Vagina (tissue), 2 donors: ENCODE measurements at regions not wholly inside any gene's neighbourhood (a gene's known extent, or its start where the extent isn't known, plus 50 kb on each side); places are given as distances from the start of the nearest gene placed in this dataset.

Experiments used
- DNase-seq, 2 donors: peaks; one replicate each; pipeline ENCODE4 v3.0.0-alpha.2; 2017; ENCODE audit errors: extremely low spot score in 2 of 2
- H3K27ac ChIP-seq: fragments of 200-600 bp; sonication (generic); one replicate; pipeline ENCODE4 v1.5.1; 2019
- H3K27me3 ChIP-seq: fragments of 200-600 bp; sonication (generic); one replicate; pipeline ENCODE4 v1.5.1; 2019
- H3K36me3 ChIP-seq, 2 donors: fragments of 200-600 bp; sonication (generic); one replicate each; pipeline ENCODE4 v1.5.1; 2017 to 2019
- H3K4me1 ChIP-seq: fragments of 200-600 bp; sonication (generic); one replicate; pipeline ENCODE4 v1.5.1; 2019
- H3K4me3 ChIP-seq, 2 donors: fragments of 200-600 bp; sonication (generic); 1 replicate in 1 of 2; 2 replicates in 1 of 2; pipeline ENCODE4 v1.5.1; 2016 to 2019
- H3K9me3 ChIP-seq: fragments of 200-600 bp; sonication (generic); one replicate; pipeline ENCODE4 v1.5.1; 2019
- POLR2A ChIP-seq, 2 donors: fragments of 450-650 bp; IDR thresholded peaks; one replicate each; pipeline ENCODE4 v1.6.1; 2017; ENCODE audit warnings: antibody characterized with exemption in 2 of 2, mild to moderate bottlenecking in 2 of 2, moderate library complexity in 2 of 2
- POLR2AphosphoS5 ChIP-seq, 2 donors: sonication (generic); formaldehyde crosslinking; IDR thresholded peaks; one replicate each; pipeline ENCODE4 v1.9.0; 2017; ENCODE audit warnings: antibody characterized with exemption in 2 of 2, mild to moderate bottlenecking in 2 of 2, low read depth in 1 of 2; ENCODE audit not compliant: insufficient read depth in 1 of 2
- intact Hi-C: fragments of 100-400 bp; cut with DNase I; formaldehyde crosslinking; loops from one replicate; pipeline ENCODE4 v1.15.1; 2023
- TF ChIP-seq, protein P1 (sequence below), 3 experiments: fragments of 450-650 bp in 2 of 3; fragments of 200-600 bp in 1 of 3; sonication (generic) in 1 of 3; IDR thresholded peaks; one replicate each; pipeline ENCODE4 v1.5.1; 2017 to 2019; ENCODE audit warnings: antibody characterized with exemption in 3 of 3, mild to moderate bottlenecking in 2 of 3, moderate library complexity in 2 of 3

DNA sequence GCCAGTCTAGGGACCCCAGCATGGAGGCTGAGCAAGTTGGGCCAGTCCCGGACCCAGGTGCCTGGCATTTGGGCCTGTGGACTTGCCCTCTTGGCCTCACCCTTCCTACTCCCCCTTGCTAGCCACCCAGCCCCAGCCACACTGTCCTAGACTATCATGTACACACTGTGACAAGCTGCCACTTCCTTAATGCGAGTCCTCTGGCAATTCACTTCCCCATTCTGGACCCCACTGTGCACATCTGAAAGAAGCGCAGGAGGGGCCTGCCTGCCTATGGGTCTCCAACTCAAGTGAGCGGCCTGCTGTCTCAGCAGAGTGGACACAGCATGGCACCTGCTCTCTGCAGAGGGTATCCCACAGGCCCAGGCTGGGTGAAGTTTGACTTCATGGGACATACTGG is 68.5 kb upstream of the LMO1 start:
- H3K27me3 ChIP-seq, result no peaks in the 10 kb centered on the region
- H3K27ac ChIP-seq, result no peak overlapping the region
- no peak for DNase-seq
- H3K9me3 ChIP-seq, result no peaks in the 10 kb centered on the region
- no peak overlapping the region for H3K4me3 ChIP-seq
- intact Hi-C loops, result no loop called here
- H3K36me3 ChIP-seq, result no peaks in the 10 kb centered on the region
- no peak for TF ChIP-seq POLR2A (IDR thresholded peaks at IDR 0.05)
- TF ChIP-seq, protein P1, sequence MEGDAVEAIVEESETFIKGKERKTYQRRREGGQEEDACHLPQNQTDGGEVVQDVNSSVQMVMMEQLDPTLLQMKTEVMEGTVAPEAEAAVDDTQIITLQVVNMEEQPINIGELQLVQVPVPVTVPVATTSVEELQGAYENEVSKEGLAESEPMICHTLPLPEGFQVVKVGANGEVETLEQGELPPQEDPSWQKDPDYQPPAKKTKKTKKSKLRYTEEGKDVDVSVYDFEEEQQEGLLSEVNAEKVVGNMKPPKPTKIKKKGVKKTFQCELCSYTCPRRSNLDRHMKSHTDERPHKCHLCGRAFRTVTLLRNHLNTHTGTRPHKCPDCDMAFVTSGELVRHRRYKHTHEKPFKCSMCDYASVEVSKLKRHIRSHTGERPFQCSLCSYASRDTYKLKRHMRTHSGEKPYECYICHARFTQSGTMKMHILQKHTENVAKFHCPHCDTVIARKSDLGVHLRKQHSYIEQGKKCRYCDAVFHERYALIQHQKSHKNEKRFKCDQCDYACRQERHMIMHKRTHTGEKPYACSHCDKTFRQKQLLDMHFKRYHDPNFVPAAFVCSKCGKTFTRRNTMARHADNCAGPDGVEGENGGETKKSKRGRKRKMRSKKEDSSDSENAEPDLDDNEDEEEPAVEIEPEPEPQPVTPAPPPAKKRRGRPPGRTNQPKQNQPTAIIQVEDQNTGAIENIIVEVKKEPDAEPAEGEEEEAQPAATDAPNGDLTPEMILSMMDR (IDR thresholded peaks at IDR 0.05), result no peak
- no peaks in the 10 kb centered on the region for H3K4me1 ChIP-seq

- Histone ChIP-seq H3K27me3 (no peaks in the 10 kb centered on the region), H3K9me3 (no peaks in the 10 kb centered on the region), H3K4me1 (no peaks in the 10 kb centered on the region), H3K36me3 (no peaks in the 10 kb centered on the region), H3K27ac (no peak overlapping the region), H3K4me3 (no peak overlapping the region)
- TF ChIP-seq, protein P1 (IDR thresholded peaks at IDR 0.05), result no peak
- TF ChIP-seq POLR2A (IDR thresholded peaks at IDR 0.05) (no peak), POLR2AphosphoS5 (IDR thresholded peaks at IDR 0.05; ENCODE audit: insufficient read depth in 1 of 2, low read depth in 1 of 2) (no peak)
- DNase-seq, result no peak
- intact Hi-C loops, result no loop called here
Measured at GRCh38 chr11:8331767-8332166, 68.1 kb upstream of the LMO1 start.

DNA sequence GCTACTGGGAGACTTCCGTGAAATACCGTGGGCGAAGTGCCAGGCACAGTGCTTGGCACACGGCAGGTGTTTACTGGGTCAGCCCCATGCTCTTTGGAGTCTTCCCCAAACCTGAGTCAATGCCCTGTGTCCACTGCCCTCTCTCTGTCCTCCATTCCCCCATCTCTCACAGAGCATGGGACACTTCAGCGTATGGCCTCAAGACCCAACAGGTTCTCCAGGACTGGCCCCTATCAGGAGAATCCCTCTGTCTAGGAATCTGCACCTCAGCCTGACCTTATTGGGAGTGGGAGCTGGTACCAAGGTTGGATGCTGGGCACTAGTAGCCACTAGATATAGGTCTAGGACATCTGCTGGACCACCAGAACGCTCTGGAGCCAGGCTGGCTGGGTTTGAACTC is 67.2 kb upstream of the LMO1 start:
- DNase-seq, result no peak
- H3K4me3 ChIP-seq, result no peak overlapping the region
- intact Hi-C loops, result no loop called here
- no peaks in the 10 kb centered on the region for H3K36me3 ChIP-seq
- no peak overlapping the region for H3K27ac ChIP-seq
- no peaks in the 10 kb centered on the region for H3K9me3 ChIP-seq
- no peaks in the 10 kb centered on the region for H3K27me3 ChIP-seq
- no peak for TF ChIP-seq POLR2A (IDR thresholded peaks at IDR 0.05)
- no peak for TF ChIP-seq POLR2AphosphoS5 (IDR thresholded peaks at IDR 0.05; ENCODE audit: insufficient read depth in 1 of 2, low read depth in 1 of 2)
- TF ChIP-seq, protein P1 (IDR thresholded peaks at IDR 0.05), result no peak
- no peaks in the 10 kb centered on the region for H3K4me1 ChIP-seq

DNA sequence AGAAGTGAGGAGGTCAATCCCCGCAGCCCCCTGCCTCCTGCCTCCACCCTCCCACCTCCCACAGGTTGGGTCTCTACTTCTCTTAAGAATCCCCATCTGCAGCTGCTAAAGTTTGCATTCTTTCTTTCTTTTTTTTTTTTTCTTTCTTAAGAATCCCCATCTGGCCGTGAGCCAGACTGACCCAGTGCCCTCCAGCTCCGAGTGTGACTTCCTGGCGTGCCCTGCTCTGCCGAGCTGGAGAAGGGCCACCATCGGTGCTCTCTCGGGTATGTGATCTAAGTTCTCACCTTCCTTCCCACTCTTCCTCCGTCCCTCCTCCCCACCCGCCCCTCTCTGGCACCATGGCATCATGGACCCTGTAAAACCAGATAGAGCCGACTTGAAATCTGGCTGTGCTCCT is 66.7 kb upstream of the LMO1 start:
- intact Hi-C loops, result no loop called here
- DNase-seq, result no peak
- H3K27ac ChIP-seq, result no peak overlapping the region
- H3K27me3 ChIP-seq, result no peaks in the 10 kb centered on the region
- TF ChIP-seq POLR2AphosphoS5 (IDR thresholded peaks at IDR 0.05; ENCODE audit: insufficient read depth in 1 of 2, low read depth in 1 of 2) (no peak), POLR2A (IDR thresholded peaks at IDR 0.05) (no peak)
- TF ChIP-seq, protein P1 (IDR thresholded peaks at IDR 0.05), result no peak
- no peaks in the 10 kb centered on the region for H3K4me1 ChIP-seq
- H3K36me3 ChIP-seq, result no peaks in the 10 kb centered on the region
- H3K4me3 ChIP-seq, result no peak overlapping the region
- no peaks in the 10 kb centered on the region for H3K9me3 ChIP-seq

- TF ChIP-seq, protein P1 (IDR thresholded peaks at IDR 0.05), result no peak
- no peak for TF ChIP-seq POLR2A (IDR thresholded peaks at IDR 0.05)
- no peak for TF ChIP-seq POLR2AphosphoS5 (IDR thresholded peaks at IDR 0.05; ENCODE audit: insufficient read depth in 1 of 2, low read depth in 1 of 2)
- Histone ChIP-seq H3K4me1 (no peaks in the 10 kb centered on the region), H3K27ac (no peak overlapping the region), H3K27me3 (no peaks in the 10 kb centered on the region), H3K9me3 (no peaks in the 10 kb centered on the region), H3K4me3 (no peak overlapping the region), H3K36me3 (no peaks in the 10 kb centered on the region)
- intact Hi-C loops, result no loop called here
- no peak for DNase-seq
Measured at GRCh38 chr11:8329847-8330361, 66.2 kb upstream of the LMO1 start.
